Esophagus squamous epithelium (tissue), 5 donors: ENCODE measurements at regions not wholly inside any gene's neighbourhood (a gene's known extent, or its start where the extent isn't known, plus 50 kb on each side); places are given as distances from the start of the nearest gene placed in this dataset.

Experiments used
- DNase-seq: peaks from one replicate; lab custom pipeline; 2025; lab: John Stamatoyannopoulos, UW
- H3K27ac ChIP-seq, 4 donors: fragments of 200-600 bp; sonication (generic); one replicate each; pipeline ENCODE4 v1.5.1; 2016 to 2019; ENCODE audit warnings: mild to moderate bottlenecking in 1 of 4
- H3K27me3 ChIP-seq, 4 donors: fragments of 200-600 bp; sonication (generic); 1 replicate in 3 of 4; 2 replicates in 1 of 4; pipeline versions ENCODE4 v1.5.1 to v1.6.0; 2017 to 2021; ENCODE audit warnings: antibody characterized with exemption in 1 of 4
- H3K36me3 ChIP-seq, 3 donors: fragments of 200-600 bp; sonication (generic); one replicate each; pipeline ENCODE4 v1.5.1; 2016 to 2019
- H3K4me1 ChIP-seq, 3 donors: fragments of 200-600 bp; sonication (generic); one replicate each; pipeline ENCODE4 v1.5.1; 2017 to 2019
- H3K4me3 ChIP-seq, 4 donors: fragments of 200-600 bp; sonication (generic); 1 replicate in 3 of 4; 2 replicates in 1 of 4; pipeline ENCODE4 v1.5.1; 2016 to 2019; ENCODE audit warnings: mild to moderate bottlenecking in 2 of 4, moderate library complexity in 1 of 4
- H3K9me3 ChIP-seq, 3 donors: fragments of 200-600 bp; sonication (generic); one replicate each; pipeline ENCODE4 v1.5.1; 2016 to 2019
- POLR2A ChIP-seq, 4 donors: fragments of 450-650 bp; IDR thresholded peaks; one replicate each; pipeline ENCODE4 v1.6.1; 2017; ENCODE audit warnings: antibody characterized with exemption in 4 of 4, mild to moderate bottlenecking in 4 of 4, moderate library complexity in 3 of 4
- WGBS, 2 donors: methylation state at CpG; one replicate each; pipeline ENCODE4 v1.1.5; 2018; 5-methylcytosine and 5-hydroxymethylcytosine counted together
- intact Hi-C: fragments of 100-400 bp; cut with DNase I; formaldehyde crosslinking; loops from one replicate; pipeline ENCODE4 v1.15.0; 2022
- TF ChIP-seq, protein P1 (sequence below), 6 experiments: fragments of 450-650 bp in 4 of 6; fragments of 200-600 bp in 2 of 6; sonication (generic) in 2 of 6; IDR thresholded peaks; one replicate each; pipeline ENCODE4 v1.5.1; 2016 to 2019; ENCODE audit warnings: antibody characterized with exemption in 6 of 6, mild to moderate bottlenecking in 4 of 6, moderate library complexity in 4 of 6
- donor health status: DM: yes; HTN: yes; CAD: no.

DNA sequence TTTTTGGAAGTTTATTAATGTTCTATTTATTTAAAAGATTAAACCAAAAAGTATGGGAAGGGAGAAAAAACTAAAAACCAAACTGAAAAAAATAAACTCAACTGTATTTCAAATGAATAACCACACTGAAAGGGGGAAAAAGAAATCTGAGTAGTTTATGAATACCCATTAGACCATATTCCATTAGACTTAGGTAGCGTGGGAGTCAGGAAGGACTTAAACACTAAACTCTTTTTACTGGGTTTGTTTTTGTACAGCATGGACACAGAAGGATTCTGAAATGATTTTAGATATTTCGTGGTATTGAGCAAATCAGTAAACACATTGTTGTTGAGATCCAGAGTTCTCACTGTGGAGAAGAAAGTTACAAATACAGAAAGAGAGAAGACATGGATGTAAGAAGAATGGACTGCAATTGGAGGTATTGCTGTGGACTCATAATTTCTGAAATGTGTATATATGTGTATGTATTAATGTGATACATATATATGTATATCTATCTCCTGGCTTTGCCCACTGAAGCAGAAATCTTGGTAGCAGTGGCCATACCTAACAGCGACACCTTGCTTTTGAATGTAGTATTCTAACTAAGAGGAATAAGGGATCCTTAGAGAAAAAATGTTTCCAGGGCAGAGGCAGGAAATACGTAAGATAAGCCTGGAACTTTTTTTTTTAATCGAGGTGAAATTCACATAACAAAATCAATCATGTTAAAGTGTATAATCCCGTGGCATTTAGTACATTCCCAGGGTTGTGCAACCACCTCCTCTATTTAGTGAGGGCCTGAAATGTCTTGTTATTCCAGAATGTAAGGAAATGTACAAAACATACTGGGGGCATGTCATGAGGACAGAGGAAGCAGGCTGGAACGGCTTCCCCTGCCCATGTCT, 228.8 kb downstream of the SMARCA2 start:
- no peak for TF ChIP-seq POLR2A (IDR thresholded peaks at IDR 0.05)
- TF ChIP-seq, protein P1, sequence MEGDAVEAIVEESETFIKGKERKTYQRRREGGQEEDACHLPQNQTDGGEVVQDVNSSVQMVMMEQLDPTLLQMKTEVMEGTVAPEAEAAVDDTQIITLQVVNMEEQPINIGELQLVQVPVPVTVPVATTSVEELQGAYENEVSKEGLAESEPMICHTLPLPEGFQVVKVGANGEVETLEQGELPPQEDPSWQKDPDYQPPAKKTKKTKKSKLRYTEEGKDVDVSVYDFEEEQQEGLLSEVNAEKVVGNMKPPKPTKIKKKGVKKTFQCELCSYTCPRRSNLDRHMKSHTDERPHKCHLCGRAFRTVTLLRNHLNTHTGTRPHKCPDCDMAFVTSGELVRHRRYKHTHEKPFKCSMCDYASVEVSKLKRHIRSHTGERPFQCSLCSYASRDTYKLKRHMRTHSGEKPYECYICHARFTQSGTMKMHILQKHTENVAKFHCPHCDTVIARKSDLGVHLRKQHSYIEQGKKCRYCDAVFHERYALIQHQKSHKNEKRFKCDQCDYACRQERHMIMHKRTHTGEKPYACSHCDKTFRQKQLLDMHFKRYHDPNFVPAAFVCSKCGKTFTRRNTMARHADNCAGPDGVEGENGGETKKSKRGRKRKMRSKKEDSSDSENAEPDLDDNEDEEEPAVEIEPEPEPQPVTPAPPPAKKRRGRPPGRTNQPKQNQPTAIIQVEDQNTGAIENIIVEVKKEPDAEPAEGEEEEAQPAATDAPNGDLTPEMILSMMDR (IDR thresholded peaks at IDR 0.05) = no peak
- H3K36me3 ChIP-seq = no peaks in the 10 kb centered on the region
- no peak overlapping the region for H3K4me3 ChIP-seq
- no peaks in the 10 kb centered on the region for H3K9me3 ChIP-seq
- no peak overlapping the region for H3K27ac ChIP-seq
- no peaks in the 10 kb centered on the region for H3K27me3 ChIP-seq
- DNase-seq = no peak
- intact Hi-C loops = no loop called here
- WGBS, 2 donors = 45 to 46% methylated on average over 7 of the region's 7 CpGs
- peaks cover 13 to 35% (median 18%) of the 10 kb centered on the region in 3 donors for H3K4me1 ChIP-seq

GRCh38 chr9:2247340-2247739, 232.2 kb downstream of the SMARCA2 start:
- intact Hi-C loops = no loop called here
- H3K27me3 ChIP-seq = no peaks in the 10 kb centered on the region
- peaks cover 8 to 20% (median 9%) of the 10 kb centered on the region in 3 donors for H3K4me1 ChIP-seq
- H3K36me3 ChIP-seq = no peaks in the 10 kb centered on the region
- 78 to 80% methylated on average over 6 of the region's 6 CpGs for WGBS, 2 donors
- no peak for TF ChIP-seq POLR2A (IDR thresholded peaks at IDR 0.05)
- TF ChIP-seq, protein P1 (IDR thresholded peaks at IDR 0.05) = no peak
- H3K4me3 ChIP-seq = no peak overlapping the region
- H3K27ac ChIP-seq = no peak overlapping the region
- no peaks in the 10 kb centered on the region for H3K9me3 ChIP-seq
- no peak for DNase-seq

DNA sequence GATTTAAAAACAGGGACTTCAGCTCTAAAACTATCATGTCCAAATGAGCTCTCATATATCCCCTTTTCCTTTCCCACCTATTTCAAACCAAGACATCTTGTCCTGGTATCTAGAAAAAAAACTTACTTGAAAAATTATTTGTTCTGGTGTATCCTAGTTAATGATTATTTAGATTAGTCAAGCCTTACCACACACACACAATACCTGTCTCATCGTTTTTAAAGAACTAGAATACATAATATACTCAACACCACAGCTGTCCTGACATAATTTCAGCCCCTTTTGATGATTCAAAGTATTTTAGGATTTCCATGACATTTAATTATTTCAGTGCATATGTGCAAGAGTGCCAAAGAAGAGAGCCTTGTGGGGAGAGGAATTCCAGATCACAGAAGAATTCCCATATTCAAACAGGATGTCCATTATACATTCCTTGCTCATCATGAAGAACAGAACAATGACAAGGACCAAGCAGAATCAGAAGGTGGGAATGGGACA, 233.7 kb downstream of the SMARCA2 start:
- Histone ChIP-seq H3K4me1 (peaks cover 0 to 7% (median 0%) of the 10 kb centered on the region in 3 donors), H3K27me3 (no peaks in the 10 kb centered on the region), H3K9me3 (no peaks in the 10 kb centered on the region), H3K27ac (no peak overlapping the region), H3K36me3 (no peaks in the 10 kb centered on the region), H3K4me3 (no peak overlapping the region)
- DNase-seq = no peak
- TF ChIP-seq, protein P1 (IDR thresholded peaks at IDR 0.05) = no peak
- no peak for TF ChIP-seq POLR2A (IDR thresholded peaks at IDR 0.05)
- intact Hi-C loops = no loop called here
- WGBS, 2 donors = 41 to 67% methylated on average over 1 of the region's 1 CpG

DNA sequence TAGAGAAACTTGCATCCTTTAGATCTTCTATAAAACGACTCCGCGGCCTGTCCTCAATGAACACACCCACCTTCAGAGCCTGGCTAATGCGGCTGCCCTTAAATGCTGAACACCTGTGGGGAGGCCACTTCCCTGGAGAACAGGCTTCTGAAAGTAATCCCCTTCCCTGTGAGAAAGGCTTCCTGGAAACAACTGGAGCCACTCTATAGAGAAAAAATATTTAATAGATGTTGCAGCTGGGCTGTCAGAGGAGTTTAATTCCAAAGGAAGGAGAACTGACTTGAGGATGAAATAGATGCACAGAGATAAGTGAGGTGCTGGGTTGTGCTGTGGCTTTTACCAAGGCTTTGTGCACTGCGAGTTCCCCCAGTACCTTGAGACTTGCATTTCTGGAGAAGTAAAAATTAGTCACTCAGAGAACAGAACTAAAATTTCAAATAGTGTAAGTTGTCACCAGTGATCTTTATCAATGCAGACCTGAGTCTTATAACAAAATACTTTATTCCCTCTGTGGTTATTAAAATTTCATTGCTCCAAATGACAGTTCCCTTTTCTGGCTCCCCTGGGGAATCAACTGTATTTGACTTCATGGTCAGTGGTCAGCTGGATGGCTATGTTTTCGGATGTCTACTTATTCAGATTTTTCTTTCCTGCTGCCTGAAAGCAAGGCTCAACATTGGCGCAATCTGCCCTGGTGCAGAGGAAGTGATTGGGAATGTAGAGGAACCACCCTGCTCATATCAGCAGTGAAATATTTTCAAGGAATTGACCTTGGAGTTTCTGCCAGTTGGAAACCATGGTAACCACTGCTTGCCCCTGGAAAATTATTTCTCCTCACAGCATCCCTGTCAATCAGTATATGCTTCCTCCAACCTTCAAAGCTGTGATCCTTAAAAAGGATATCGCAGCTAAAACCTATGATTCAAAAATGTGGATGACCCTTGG, 238.8 kb downstream of the SMARCA2 start:
- H3K4me1 ChIP-seq = no peaks in the 10 kb centered on the region
- intact Hi-C loops = no loop called here
- TF ChIP-seq, protein P1 (IDR thresholded peaks at IDR 0.05) = no peak
- TF ChIP-seq POLR2A (IDR thresholded peaks at IDR 0.05) = no peak
- DNase-seq = no peak
- no peak overlapping the region for H3K4me3 ChIP-seq
- no peaks in the 10 kb centered on the region for H3K27me3 ChIP-seq
- WGBS, 2 donors = 72 to 88% methylated on average over 8 of the region's 8 CpGs
- no peak overlapping the region for H3K27ac ChIP-seq
- H3K9me3 ChIP-seq = no peaks in the 10 kb centered on the region
- no peaks in the 10 kb centered on the region for H3K36me3 ChIP-seq
